ENCODE measurements at regions not wholly inside any gene's neighbourhood (a gene's known extent, or its start where the extent isn't known, plus 50 kb on each side); places are given as distances from the start of the nearest gene placed in this dataset.
"Not testable (repeated sequence)": the region's sequence is repeated elsewhere in the genome, so short reads cannot be mapped to it uniquely, and the experiment has no call there.

GRCh38 chr10:38321393-38321792 lies 227.3 kb downstream of the ZNF37A start:
- not testable (repeated sequence) for TF ChIP-seq POLR2AphosphoS5 (IDR thresholded peaks at IDR 0.05; ENCODE audit: low read depth); GABPA (IDR thresholded peaks at IDR 0.05; ENCODE audit: low read depth); REST (IDR thresholded peaks at IDR 0.05; ENCODE audit: insufficient replicate concordance, low read depth); SPI1 (IDR thresholded peaks at IDR 0.05; ENCODE audit: borderline replicate concordance, low read depth)
- TF ChIP-seq, protein P1, sequence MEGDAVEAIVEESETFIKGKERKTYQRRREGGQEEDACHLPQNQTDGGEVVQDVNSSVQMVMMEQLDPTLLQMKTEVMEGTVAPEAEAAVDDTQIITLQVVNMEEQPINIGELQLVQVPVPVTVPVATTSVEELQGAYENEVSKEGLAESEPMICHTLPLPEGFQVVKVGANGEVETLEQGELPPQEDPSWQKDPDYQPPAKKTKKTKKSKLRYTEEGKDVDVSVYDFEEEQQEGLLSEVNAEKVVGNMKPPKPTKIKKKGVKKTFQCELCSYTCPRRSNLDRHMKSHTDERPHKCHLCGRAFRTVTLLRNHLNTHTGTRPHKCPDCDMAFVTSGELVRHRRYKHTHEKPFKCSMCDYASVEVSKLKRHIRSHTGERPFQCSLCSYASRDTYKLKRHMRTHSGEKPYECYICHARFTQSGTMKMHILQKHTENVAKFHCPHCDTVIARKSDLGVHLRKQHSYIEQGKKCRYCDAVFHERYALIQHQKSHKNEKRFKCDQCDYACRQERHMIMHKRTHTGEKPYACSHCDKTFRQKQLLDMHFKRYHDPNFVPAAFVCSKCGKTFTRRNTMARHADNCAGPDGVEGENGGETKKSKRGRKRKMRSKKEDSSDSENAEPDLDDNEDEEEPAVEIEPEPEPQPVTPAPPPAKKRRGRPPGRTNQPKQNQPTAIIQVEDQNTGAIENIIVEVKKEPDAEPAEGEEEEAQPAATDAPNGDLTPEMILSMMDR (IDR thresholded peaks at IDR 0.05; ENCODE audit: insufficient read depth, low read length): not testable (repeated sequence)
